GM12892 (cell line): ENCODE measurements at regions not wholly inside any gene's neighbourhood (a gene's known extent, or its start where the extent isn't known, plus 50 kb on each side); places are given as distances from the start of the nearest gene placed in this dataset.

Source experiments
- POLR2A ChIP-seq: IDR thresholded peaks from 2 replicates; pipeline ENCODE4 v1.6.1; 2011; ENCODE audit warnings: low read depth, low read length, control low read depth
- TAF1 ChIP-seq: IDR thresholded peaks from 2 replicates; pipeline ENCODE4 v1.6.1; 2011; ENCODE audit warnings: low read depth, mild to moderate bottlenecking, control low read depth, low read length, borderline replicate concordance

DNA sequence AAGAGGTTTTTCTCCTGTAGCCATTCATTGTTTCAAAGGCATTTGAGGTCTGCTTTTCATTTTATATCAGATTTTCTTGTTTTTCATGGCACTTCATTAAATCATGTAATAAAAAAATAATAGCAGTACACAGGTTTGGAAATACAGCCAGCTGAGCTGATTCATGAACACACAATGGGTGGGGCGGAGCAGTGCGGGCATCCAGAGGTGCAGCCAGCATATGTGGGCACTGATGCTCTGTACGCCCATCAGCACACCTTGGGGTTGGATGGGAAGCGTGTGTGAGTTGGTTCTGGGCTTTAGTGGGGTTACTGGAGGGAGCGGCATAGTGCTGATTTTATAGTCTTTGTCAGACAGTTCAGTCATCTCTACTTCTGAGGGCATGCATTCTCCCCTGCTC lies 54.2 kb upstream of the IRX4 start:
- no peak for TF ChIP-seq POLR2A
- no peak for TF ChIP-seq TAF1
